SK-N-SH (cell line): ENCODE measurements at regions not wholly inside any gene's neighbourhood (a gene's known extent, or its start where the extent isn't known, plus 50 kb on each side); places are given as distances from the start of the nearest gene placed in this dataset.

Experiments
- CHD2 ChIP-seq: fragments of 150-350 bp; IDR thresholded peaks from 2 replicates; pipeline ENCODE4 v1.6.1; 2018; ENCODE audit warnings: low read length; ENCODE audit not compliant: partially characterized antibody
- CTCF ChIP-seq: fragments of 200-600 bp; sonication (generic); IDR thresholded peaks from 2 replicates; pipeline ENCODE4 v1.6.1; 2017; ENCODE audit warnings: antibody characterized with exemption, mild to moderate bottlenecking, moderate library complexity
- EP300 ChIP-seq, 2 experiments: IDR thresholded peaks; 2 replicates each; pipeline versions ENCODE4 v1.4.0 to v1.6.1; 2012; ENCODE audit warnings: borderline replicate concordance in 1 of 2, low read depth in 1 of 2, low read length in 1 of 2
- FOSL2 ChIP-seq: IDR thresholded peaks from 2 replicates; pipeline ENCODE4 v1.4.0; 2012; ENCODE audit warnings: low read depth, mild to moderate bottlenecking, moderate library complexity, borderline replicate concordance
- FOXJ3 ChIP-seq: sonication (generic); formaldehyde crosslinking; IDR thresholded peaks from 2 replicates; pipeline ENCODE4 v1.5.1; 2020; ENCODE audit warnings: mild to moderate bottlenecking, missing genetic modification reagents
- POLR2AphosphoS5 ChIP-seq: IDR thresholded peaks from 2 replicates; pipeline ENCODE4 v1.6.1; 2012; ENCODE audit warnings: low read depth, low read length
- RAD21 ChIP-seq: IDR thresholded peaks from 2 replicates; pipeline ENCODE4 v1.6.1; 2012; ENCODE audit warnings: mild to moderate bottlenecking, low read length
- RCOR1 ChIP-seq: fragments of 150-350 bp; IDR thresholded peaks from 2 replicates; pipeline ENCODE4 v1.6.1; 2017; ENCODE audit warnings: antibody characterized with exemption, low read length
- TAF1 ChIP-seq: IDR thresholded peaks from 2 replicates; pipeline ENCODE4 v1.6.1; 2012; ENCODE audit warnings: low read depth, mild to moderate bottlenecking, low read length, moderate library complexity, borderline replicate concordance
- TEAD4 ChIP-seq: IDR thresholded peaks from 2 replicates; pipeline ENCODE4 v1.4.0; 2012; ENCODE audit warnings: mild to moderate bottlenecking, borderline replicate concordance; ENCODE audit not compliant: insufficient read depth
- USF2 ChIP-seq: fragments of 150-350 bp; IDR thresholded peaks from 2 replicates; pipeline ENCODE4 v1.6.1; 2017; ENCODE audit warnings: antibody characterized with exemption, low read length, low read depth, borderline replicate concordance
- TF ChIP-seq, protein P1 (sequence below): IDR thresholded peaks from 2 replicates; pipeline ENCODE4 v1.4.0; 2012; ENCODE audit warnings: low read depth

DNA sequence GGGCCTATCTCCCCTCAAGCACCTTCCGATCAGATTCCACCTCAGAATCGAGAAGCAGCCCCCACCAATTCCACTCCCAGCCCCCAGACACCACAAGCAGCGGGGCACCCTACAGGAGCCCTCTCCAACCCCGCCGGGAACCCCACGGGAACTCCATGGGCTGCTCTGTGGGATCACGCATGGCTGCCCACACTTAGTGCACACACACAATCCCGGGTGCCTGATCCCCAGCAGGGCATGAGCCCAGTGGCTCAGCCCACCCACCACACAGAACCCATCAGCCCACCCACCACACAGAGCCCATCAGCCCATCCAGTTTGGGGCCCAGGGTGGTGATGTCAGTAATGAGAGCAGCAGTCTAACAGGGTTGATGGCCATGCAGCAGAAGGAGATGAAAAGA is 141.6 kb upstream of the LINGO1 start:
- TF ChIP-seq RAD21 (no peak), TEAD4 (no peak), CTCF (no peak), FOSL2 (no peak), FOXJ3 (CRISPR knock-in tag) (no peak), RCOR1 (no peak), TAF1 (no peak), POLR2AphosphoS5 (no peak), CHD2 (no peak), USF2 (no peak), EP300 (IDR thresholded peaks at IDR 0.05; ENCODE audit: borderline replicate concordance in 1 of 2, low read depth in 1 of 2, low read length in 1 of 2) (no peak)
- TF ChIP-seq, protein P1, sequence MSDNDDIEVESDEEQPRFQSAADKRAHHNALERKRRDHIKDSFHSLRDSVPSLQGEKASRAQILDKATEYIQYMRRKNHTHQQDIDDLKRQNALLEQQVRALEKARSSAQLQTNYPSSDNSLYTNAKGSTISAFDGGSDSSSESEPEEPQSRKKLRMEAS, result no peak
